Keratinocyte (primary cell): ENCODE measurements at regions not wholly inside any gene's neighbourhood (a gene's known extent, or its start where the extent isn't known, plus 50 kb on each side); places are given as distances from the start of the nearest gene placed in this dataset.

Experiments
- EZH2 ChIP-seq: IDR thresholded peaks from one replicate; pipeline ENCODE4 v1.6.1; 2012; ENCODE audit warnings: inconsistent platforms, mild to moderate bottlenecking, low read length, moderate library complexity
- TF ChIP-seq, protein P1 (sequence below), 3 experiments: IDR thresholded peaks in 1 of 3; conservative IDR thresholded peaks in 1 of 3; optimal IDR thresholded peaks in 1 of 3; 2 replicates in 2 of 3; 3 replicates in 1 of 3; pipeline versions ENCODE3 to v1.5.1; 2011; ENCODE audit warnings: low read length in 3 of 3, mild to moderate bottlenecking in 3 of 3, moderate library complexity in 2 of 3, control low read depth in 1 of 3, inconsistent platforms in 1 of 3; ENCODE audit not compliant: insufficient read depth in 2 of 3; ENCODE audit errors: extremely low read depth in 1 of 3

DNA sequence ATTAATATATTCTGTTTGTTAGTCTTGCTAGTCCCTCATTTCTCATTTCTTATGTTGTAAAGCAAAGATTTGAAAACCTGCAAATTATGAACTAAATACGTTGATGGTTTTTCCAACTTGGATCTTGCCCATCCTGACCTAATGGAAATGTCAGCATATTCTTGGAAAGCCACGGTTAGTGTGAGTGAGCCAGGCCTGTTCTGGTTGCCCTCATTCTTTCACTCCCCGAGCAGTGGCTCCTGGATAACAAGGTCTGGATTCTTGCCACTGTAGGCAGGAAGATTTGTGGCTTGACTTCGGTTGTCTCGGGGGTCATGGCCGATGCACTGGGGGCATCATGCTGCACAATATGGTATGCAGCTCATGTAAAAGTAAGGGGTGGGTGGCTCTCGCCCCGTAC lies 359.1 kb downstream of the MEIS1 start:
- TF ChIP-seq, protein P1, sequence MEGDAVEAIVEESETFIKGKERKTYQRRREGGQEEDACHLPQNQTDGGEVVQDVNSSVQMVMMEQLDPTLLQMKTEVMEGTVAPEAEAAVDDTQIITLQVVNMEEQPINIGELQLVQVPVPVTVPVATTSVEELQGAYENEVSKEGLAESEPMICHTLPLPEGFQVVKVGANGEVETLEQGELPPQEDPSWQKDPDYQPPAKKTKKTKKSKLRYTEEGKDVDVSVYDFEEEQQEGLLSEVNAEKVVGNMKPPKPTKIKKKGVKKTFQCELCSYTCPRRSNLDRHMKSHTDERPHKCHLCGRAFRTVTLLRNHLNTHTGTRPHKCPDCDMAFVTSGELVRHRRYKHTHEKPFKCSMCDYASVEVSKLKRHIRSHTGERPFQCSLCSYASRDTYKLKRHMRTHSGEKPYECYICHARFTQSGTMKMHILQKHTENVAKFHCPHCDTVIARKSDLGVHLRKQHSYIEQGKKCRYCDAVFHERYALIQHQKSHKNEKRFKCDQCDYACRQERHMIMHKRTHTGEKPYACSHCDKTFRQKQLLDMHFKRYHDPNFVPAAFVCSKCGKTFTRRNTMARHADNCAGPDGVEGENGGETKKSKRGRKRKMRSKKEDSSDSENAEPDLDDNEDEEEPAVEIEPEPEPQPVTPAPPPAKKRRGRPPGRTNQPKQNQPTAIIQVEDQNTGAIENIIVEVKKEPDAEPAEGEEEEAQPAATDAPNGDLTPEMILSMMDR (optimal IDR thresholded peaks at IDR 0.05 in 1 of 3, IDR thresholded peaks at IDR 0.05 in 1 of 3, conservative IDR thresholded peaks at IDR 0.05 in 1 of 3; ENCODE audit: extremely low read depth in 1 of 3, insufficient read depth in 2 of 3, low read length in 3 of 3): no peak
- no peak for TF ChIP-seq EZH2
